GM12865 (cell line): ENCODE measurements at regions not wholly inside any gene's neighbourhood (a gene's known extent, or its start where the extent isn't known, plus 50 kb on each side); places are given as distances from the start of the nearest gene placed in this dataset.

ENCODE experiments used
- DNase-seq: peaks from one replicate; pipeline ENCODE4 v3.0.0; 2010; ENCODE audit warnings: low read depth
- H3K4me3 ChIP-seq: 2 replicates; pipeline ENCODE4 v1.5.1; 2011; ENCODE audit warnings: mild to moderate bottlenecking, low read depth, low read length, control low read depth
- TF ChIP-seq, protein P1 (sequence below): IDR thresholded peaks from 2 replicates; pipeline ENCODE4 v1.5.1; 2011; ENCODE audit warnings: low read length, control low read depth, low read depth, inconsistent platforms; ENCODE audit not compliant: insufficient read depth; ENCODE audit errors: missing control alignments

GRCh38 chr2:200254773-200255172, 51.7 kb upstream of the SPATS2L start:
- no peak for DNase-seq
- no peak overlapping the region for H3K4me3 ChIP-seq
- TF ChIP-seq, protein P1, sequence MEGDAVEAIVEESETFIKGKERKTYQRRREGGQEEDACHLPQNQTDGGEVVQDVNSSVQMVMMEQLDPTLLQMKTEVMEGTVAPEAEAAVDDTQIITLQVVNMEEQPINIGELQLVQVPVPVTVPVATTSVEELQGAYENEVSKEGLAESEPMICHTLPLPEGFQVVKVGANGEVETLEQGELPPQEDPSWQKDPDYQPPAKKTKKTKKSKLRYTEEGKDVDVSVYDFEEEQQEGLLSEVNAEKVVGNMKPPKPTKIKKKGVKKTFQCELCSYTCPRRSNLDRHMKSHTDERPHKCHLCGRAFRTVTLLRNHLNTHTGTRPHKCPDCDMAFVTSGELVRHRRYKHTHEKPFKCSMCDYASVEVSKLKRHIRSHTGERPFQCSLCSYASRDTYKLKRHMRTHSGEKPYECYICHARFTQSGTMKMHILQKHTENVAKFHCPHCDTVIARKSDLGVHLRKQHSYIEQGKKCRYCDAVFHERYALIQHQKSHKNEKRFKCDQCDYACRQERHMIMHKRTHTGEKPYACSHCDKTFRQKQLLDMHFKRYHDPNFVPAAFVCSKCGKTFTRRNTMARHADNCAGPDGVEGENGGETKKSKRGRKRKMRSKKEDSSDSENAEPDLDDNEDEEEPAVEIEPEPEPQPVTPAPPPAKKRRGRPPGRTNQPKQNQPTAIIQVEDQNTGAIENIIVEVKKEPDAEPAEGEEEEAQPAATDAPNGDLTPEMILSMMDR: no peak

DNA sequence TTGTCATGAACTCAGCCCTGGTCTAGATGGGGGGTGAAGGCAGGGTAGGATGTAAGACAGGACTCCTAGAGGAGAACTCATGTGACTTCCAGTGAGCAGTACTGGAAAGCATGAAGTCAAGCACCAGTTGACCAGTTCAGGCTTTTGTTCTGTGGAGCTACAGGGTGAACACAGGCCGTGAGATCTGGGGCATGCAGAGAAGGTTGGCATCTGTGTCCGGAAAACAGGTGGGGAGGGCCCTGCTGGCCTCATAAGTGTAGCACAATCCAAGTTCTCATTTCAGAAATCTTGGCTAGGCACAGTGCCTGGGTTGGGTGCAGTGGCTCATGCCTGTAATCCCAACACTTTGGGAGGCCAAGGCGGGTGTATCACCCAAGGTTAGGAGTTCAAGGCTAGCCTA, 50.9 kb upstream of the SPATS2L start:
- no peak overlapping the region for H3K4me3 ChIP-seq
- TF ChIP-seq, protein P1: no peak
- DNase-seq: no peak
